GM11168 (cell line): ENCODE measurements at regions not wholly inside any gene's neighbourhood (a gene's known extent, or its start where the extent isn't known, plus 50 kb on each side); places are given as distances from the start of the nearest gene placed in this dataset.

Source experiments
- in situ Hi-C: fragments of 300-500 bp; cut with MboI; formaldehyde crosslinking; loops from one replicate; pipeline ENCODE4 v1.12.0; 2022; ENCODE audit warnings: low sequenced_read_pairs; ENCODE audit not compliant: unreplicated experiment

DNA sequence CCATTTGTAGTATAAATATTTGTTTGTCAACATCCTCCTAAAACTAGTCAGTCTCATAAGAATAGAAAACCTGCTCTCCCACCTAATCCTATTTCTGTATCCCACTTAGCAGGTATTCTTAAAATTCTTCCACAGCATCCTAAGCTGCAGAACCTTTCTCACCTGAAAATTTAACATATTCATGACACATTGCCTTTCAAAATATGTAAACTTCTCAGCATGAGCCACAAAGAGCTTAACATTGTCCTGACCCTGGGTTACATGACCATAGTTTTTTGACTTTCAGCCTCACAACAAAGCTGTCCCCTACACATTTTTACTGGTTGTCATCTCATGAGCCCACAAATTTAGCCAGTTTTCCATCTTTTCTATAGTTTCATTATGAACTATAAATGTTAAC, 712.1 kb downstream of the LTN1 start:
- in situ Hi-C loops: no loop called here

DNA sequence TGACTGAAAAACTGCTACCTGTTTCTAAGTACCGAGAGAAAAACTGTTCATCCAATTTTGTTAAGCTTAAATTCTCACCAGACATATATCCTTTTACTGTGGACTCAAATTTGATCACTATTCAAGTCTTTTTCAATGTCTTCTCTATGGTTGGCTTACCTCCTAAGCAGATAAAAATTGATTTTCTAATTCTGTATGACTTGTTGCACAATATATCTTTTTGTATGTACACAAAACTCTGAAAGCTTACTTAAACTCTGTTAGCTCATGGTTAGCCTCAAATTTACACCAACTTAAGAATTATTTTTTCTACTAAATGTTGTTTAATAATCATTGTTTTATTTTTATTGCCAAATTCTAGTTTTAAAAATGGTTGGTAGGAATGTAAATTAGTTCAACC, 715.4 kb downstream of the LTN1 start:
- in situ Hi-C loops: no loop called here

DNA sequence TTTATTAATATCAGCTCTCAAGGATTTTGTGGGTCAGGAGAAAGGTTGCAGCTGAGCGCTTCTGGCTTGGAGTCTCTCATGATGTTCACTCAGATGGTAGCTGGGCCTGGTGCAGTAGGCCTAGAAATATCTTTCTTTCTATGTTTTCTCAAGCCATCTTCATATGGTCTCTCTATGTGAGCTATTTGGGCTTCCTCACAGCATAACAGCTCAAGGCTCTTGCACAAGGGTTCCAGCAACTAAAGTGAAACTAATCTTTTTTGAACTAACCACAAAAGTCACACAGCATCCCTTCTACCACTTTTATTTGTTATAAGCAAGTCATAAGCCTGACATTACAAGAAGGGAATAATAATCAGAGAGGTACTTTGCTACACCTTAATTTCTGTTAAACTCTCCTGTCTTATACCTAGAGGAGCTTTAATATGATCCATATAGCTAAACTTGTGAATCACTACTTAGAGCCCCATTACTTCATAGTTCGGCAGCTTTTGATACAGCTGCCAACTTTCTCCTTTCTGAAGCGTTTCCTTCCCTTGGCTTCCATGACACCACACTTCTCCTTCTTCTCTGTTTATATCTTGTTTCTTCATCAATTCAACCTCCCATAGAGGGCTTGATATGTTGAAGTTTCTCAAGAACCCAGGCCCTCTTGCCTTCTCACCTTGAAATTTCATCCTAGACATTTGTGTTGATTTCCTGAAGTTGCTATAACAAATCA, 720.2 kb downstream of the LTN1 start:
- in situ Hi-C loops: no loop called here

DNA sequence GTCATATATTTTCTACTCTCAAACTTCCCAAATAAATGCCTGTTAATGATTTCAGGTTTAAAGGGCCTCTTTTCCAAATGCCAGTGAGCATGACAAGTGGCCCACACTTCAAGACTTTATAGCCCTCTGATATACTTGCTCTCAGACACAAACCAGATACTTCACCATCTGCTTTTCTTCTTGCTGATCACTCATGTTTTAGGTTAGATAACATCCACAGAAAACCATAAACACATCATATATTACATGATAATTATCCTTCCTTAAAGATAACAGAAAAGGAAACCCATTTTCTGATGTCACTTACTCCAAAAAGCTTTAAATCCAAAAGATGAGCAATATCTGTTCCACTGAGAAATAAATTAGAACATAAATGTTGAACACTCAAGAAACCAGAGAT, 723.5 kb downstream of the LTN1 start:
- in situ Hi-C loops: no loop called here

DNA sequence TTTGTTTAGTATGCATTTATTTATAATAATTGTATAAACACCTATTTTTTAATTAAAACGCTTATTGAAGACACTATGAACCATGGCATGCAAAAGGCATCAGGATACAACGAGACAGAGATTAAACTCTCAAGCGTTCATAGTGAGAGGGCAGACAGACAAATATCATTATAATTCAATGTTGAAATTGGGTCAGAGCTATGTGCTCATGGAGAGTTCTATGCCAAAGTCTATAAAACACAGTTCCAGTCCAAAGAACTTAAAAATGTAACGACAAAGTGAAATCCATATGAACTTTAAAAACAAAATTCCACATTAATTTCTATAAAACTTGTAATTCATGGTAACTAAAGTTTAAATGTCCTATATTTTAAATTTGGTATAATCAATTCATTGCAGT, 724.0 kb downstream of the LTN1 start:
- in situ Hi-C loops: no loop called here

DNA sequence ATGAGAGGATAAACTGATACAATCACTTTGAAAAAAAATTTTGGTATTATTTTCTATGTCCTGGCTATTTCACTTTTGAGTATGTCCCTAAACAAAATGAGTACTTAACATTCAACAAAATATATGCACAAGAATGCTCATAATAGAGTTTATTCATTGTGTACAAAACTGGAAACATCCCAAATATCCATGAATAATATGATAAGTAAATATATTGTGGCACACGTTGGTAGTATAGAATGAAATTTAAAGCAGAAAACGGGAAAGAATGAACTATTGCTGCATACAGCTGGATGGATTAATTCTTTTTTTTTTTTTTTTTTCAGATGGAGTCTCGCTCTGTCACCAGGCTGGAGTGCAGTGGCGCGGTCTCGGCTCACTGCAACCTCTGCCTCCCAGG, 725.2 kb downstream of the LTN1 start:
- in situ Hi-C loops: no loop called here

DNA sequence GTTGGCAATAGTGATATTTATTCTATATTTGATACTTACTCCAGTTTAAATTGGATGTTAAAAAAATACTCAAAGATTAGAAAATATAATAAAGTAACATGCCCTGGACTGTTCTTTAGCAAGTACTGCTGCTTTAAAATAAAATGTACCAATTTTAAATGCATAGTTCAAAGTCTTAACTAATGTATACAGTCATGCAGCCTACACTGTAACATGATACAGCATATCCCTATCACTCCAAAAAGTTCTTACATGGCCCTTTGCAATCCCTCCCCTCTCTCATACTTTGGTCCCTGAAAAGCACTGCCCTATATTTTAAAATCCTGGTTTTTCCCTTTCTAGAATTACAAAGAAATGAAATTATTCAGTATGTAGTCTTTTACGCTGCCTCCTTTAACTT, 726.6 kb downstream of the LTN1 start:
- in situ Hi-C loops: no loop called here

DNA sequence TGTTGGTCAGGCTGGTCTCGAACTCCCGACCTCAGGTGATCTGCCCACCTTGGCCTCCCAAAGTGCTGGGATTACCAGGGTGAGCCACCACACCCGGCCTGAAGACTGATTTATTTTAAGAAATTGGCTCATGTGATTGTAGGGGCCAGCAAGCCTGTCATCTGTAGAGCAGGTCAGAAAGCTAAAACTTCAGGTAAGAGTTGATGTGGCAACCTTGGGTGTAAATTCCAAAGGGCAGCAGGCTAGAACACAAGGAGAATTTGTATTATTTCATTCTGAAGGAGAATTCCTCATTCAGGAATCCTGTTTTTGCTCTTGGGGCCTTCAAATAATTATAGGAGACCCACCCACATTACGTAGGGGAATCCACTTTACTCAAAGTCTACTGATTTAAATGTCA, 728.7 kb downstream of the LTN1 start:
- in situ Hi-C loops: no loop called here

DNA sequence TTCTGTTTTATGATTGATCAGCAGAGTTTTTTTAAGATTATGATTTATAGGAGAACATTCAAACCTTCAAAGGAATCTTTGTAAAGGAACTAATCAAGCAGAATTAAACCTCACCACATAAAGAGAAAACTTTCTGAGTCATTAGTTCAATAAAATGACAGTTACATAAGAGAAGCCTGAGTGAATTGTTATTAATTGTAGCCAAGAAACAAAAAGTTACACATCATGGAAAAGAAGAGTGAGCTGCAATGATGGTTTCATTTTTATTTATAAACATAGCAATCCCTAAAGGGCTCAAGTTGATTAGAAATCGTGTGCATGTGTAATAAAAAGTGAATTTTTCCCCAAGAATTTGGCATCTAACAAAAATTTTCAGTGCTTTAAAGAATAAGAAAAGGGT, 731.4 kb downstream of the LTN1 start:
- in situ Hi-C loops: no loop called here

DNA sequence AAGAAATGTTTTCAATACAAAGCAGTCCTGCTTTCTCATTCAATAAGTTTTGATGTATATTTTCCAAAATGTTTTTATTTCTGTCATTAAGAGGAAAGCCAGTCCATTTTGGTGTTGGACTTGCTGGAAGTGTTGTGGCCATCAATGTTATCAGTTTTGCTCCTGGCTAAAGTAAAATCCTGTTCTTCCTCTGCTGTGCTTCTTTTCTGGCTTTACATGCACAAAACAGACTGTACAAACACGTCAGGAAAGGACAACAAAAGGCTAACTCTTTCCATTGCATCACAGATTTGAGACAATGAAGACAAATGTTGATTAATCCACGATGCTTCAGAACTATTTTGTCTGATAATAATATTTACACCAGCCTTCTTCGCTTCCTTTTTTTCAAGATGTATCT, 735.4 kb downstream of the LTN1 start:
- in situ Hi-C loops: no loop called here

DNA sequence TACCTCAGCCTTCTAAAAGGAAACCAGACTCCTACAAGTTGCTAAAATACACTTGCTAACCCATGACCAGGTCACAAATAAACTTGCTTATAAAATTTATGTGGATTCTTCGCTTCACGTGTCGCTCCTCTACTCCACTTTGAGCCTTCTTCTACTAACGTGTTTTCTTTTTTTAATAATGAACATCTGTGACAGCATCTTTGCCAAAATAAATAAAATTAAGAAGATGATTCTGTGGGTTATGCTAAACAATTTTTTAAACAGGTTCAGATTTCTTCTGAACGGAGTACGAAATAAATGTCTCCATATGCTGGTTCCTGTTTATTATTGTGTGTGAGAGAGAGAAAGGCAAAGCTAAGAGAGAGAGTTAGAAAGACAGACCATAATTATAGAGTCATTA, 735.8 kb downstream of the LTN1 start:
- in situ Hi-C loops: no loop called here

DNA sequence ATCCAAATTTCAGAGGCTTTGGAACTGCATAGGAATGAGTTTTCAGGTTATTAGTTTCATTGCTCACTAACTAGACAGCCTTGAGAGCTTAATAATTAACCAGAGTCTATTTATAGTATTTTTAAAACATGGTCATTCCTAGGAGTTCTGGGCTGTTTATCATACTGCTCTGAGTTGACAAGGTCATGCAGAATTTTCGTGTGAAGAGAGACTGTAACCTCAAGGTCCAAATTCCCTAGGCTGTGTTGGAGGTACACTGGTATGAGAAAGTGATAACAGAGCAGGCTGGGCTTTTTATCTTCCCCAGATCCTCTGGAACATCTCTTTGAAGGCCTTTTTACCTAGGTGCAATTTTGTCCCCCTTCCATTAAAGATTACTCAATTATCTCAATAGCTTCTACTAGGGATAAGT, 736.3 kb downstream of the LTN1 start:
- in situ Hi-C loops: no loop called here

DNA sequence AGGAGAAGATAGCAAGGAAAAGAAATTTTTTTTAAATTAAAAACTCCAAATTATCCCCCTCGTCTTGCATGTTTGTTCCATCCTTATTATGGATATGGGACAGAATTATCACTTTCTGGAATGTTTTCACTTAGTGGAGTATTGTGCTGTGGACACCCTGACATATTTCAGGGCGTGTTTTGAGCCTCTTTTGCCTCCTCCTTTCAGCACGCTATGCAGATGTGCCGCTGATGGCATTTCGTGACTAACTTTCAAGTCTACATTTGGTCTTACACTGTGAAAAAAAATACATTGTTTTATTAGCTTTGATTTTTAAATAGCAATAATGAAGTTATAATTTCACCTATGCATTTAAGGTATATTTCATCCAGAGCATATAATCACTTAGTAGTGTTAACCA, 738.7 kb downstream of the LTN1 start:
- in situ Hi-C loops: no loop called here

DNA sequence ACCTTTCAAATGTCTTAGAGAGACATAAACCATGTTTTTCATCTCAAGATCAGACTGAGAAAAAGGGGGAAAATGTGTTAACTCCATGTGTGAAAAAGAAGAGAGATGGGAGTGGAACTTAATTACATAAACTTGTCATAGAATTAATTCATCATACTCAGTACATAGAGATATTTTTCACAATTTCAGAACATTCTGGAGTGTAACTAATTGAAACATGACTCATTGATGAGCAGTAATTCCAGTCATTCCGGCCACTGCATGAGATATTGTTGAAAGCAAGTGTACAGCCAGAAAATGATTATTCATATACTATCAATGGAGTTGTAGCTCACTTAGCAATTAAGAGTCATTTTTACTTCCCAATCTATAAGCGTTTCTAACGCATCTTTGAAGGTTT, 739.3 kb downstream of the LTN1 start:
- in situ Hi-C loops: no loop called here

DNA sequence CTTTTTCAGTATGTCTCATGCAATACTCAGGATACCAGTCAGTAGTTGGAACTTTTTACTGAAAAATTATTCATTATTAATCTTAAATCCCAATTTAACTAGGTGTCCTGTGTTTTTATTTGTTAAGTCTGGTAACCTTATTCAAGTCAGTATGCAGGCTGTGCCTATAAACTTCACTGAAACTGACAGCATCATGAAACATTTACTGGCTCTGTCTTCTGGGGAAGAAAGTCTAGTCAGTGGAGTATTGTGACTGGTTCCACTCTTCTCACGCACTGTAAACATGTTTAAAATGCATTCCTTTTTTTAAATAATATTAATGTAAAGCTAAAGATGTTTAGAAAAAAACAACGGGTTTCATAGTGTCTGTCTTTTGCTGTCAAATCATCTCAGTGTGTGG, 739.7 kb downstream of the LTN1 start:
- in situ Hi-C loops: no loop called here

DNA sequence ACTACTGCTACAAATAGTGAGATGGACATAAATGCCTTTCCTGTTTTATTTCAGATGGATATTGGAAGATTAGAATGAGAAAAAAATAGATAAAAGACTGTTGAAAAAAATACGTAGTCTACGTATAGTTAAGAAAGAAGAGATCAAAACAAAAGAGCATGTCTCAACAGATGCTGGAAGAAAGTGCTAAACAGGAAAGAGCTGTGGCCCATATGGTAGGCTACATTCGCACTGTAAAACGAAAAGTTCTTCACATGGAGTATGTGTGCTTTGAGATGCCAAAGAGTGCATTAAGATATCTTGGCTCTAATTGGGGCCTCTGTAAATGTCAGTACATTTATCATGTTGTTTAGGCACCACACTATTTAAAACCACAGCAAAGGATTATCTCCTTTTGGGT, 741.7 kb downstream of the LTN1 start:
- in situ Hi-C loops: no loop called here

DNA sequence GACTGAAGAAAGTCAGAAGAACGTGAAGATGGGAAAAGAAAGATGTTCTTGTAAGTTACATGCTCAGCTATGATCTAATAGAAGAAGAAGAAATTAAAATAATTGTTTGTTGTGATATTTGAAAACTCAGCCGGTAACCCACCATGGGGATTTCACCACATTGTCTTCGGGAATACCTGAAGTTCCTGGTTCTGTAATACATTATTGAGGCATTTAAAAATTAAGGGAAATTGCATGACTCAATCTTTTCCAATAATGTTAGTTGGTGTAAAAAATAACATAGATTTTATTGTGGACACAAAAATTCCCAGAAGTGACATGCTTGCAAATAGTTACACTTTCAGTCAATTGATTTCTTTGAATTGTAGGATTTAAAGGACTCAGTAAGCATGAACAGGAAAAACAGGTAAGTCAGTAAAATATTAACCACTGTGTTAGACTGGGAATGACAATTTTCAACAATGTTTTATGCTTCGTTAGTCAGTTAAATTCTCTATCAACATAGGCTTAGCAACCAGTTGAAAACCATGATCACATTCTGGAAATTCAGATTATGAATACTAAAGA, 745.1 kb downstream of the LTN1 start:
- in situ Hi-C loops: no loop called here

DNA sequence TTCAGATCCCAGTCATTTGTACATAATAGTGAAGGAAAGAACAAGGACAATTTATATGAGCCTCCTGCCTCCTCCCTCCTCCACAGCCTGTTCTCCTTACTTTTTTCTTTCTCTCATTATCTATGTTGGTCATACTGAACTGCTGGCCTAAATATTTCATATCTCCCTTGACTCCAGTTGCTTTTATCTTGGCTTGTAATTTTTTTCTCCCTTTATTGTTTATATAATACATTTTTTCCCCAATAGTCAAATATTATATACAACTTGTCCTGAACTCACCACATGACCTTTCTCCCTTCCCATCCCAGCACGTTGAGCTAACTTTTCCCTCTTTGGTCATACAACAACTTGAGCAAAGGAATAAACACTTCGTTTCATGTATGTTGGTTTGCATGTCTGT, 752.1 kb downstream of the LTN1 start:
- in situ Hi-C loops: no loop called here

DNA sequence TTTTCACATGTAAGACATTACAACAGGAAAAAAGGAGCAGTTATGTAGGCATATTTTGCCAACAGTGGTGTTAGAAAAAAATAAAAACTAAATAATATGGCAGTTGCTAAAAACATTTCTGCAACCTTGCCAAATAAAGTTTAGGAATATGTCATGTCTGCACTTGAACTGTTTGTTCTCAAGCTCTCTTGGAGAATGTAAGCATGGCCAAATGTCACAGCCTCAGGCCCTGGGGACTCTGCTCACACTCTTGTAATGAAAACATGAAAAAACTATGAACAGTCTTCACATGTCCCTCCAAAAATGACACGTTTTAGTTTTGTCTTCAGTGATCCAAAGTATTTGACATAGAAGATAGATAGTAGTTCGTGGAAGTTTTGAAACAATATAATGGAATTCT, 753.3 kb downstream of the LTN1 start:
- in situ Hi-C loops: no loop called here

DNA sequence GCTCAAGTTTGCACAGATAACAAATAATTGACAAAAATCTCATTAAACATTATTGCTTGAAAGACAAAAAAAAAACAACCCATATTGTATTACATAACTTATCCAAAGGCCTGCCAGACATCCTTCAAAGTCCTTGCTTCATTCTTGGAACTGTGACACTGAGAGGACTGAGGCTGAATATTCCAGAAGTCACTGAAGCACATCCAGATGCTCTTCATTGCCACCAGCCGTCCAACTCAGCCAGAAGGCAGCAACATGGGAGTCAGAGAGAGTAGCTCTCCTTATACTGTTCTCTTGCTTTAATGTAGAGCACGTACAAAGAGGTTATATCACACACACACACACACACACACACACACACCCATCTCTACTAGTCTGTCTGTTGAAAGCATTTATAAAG, 755.0 kb downstream of the LTN1 start:
- in situ Hi-C loops: no loop called here

DNA sequence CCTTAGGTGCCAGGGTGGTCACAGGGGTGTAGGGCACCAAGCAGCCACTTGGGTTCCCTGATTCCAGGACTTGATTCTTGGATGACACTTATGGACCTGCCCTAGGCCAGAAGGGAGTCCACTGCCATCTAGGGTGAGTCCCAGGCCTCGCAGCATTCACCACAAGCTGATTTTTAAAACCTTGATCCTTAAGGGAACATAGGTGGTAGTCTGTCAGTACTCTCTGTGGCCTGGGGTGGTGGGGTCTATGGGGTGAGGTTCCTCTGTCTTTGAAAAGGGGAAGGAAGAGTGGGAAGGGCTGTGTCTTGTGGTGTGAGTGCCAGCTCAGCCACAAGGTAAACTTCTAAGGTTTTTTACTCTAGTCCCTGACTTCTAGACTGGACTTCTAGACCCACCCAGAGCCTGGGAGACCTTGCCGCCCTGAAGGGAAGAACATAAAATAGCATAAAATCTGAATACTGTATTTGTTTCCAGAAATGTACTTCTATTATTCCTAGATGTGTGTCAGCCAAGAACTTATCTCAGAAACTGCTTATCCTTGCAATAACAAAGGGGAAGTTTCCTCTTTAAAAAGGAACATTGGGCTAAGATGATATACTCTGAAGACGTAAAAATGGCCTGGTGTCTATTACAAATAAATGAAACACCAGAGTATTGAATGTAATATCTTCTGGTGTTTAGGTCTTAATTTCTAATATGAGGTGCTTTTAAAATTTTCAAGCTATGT, 757.3 kb downstream of the LTN1 start:
- in situ Hi-C loops: no loop called here

DNA sequence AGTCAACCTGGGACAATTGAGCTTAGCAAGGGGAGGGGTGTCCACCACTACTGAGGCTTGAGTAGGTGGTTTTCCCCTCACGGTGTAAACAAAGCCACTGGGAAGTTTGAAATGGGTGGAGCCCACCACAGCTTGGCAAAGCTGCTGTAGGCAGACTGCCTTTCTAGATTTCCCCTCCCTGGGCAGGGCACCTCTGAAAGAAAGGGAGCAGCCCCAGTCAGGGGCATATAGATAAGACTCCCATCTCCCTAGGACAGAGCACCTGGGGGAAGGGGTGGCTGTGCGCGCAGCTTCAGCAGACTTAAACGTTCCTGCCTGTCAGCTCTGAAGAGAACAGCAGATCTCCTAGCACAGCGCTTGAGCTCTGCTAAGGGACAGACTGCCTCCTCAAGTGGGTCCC, 758.4 kb downstream of the LTN1 start:
- in situ Hi-C loops: no loop called here
